GM23338 (cell line): ENCODE measurements at regions not wholly inside any gene's neighbourhood (a gene's known extent, or its start where the extent isn't known, plus 50 kb on each side); places are given as distances from the start of the nearest gene placed in this dataset.

ENCODE experiments used
- ATAC-seq: fragments of 200-7000 bp; cut with Tn5 transposase; 3 replicates; pipeline ENCODE4 v1.9.1; 2020
- DNase-seq: peaks from one replicate; pipeline ENCODE4 v3.0.0-alpha.2; 2015; ENCODE audit warnings: low spot score
- H2AFZ ChIP-seq: fragments of 200-600 bp; sonication (generic); 2 replicates; pipeline ENCODE4 v1.8.0; 2016; ENCODE audit warnings: antibody characterized with exemption, mild to moderate bottlenecking, moderate library complexity
- H3F3A ChIP-seq: fragments of 200-600 bp; sonication (generic); replicated peaks from 2 replicates; pipeline ENCODE4 v1.8.0; 2017; ENCODE audit warnings: antibody characterized with exemption, mixed run types, low read depth
- H3K27ac ChIP-seq: fragments of 200-600 bp; sonication (generic); 2 replicates; pipeline ENCODE4 v1.6.1; 2016; ENCODE audit warnings: low read depth
- H3K27me3 ChIP-seq: fragments of 200-600 bp; sonication (generic); 2 replicates; pipeline ENCODE4 v1.8.0; 2016; ENCODE audit warnings: mild to moderate bottlenecking, mixed run types, moderate library complexity; ENCODE audit not compliant: insufficient read depth
- H3K36me3 ChIP-seq: fragments of 200-600 bp; sonication (generic); 2 replicates; pipeline ENCODE4 v1.8.0; 2016; ENCODE audit warnings: mild to moderate bottlenecking; ENCODE audit not compliant: insufficient read depth
- H3K4me1 ChIP-seq: fragments of 200-600 bp; sonication (generic); 2 replicates; pipeline ENCODE4 v1.8.0; 2016; ENCODE audit warnings: mild to moderate bottlenecking, moderate library complexity; ENCODE audit not compliant: insufficient read depth
- H3K4me2 ChIP-seq: fragments of 200-600 bp; sonication (generic); 2 replicates; pipeline ENCODE4 v1.7.1; 2017; ENCODE audit warnings: mixed run types
- H3K4me3 ChIP-seq: fragments of 200-600 bp; sonication (generic); 2 replicates; pipeline ENCODE4 v1.6.1; 2016; ENCODE audit warnings: mixed run types
- H3K79me2 ChIP-seq: fragments of 200-600 bp; sonication (generic); replicated peaks from 2 replicates; pipeline ENCODE4 v1.8.0; 2017; ENCODE audit warnings: mild to moderate bottlenecking; ENCODE audit not compliant: insufficient read depth
- H3K9me2 ChIP-seq: fragments of 200-600 bp; sonication (generic); 2 replicates; pipeline ENCODE4 v1.8.0; 2017; ENCODE audit not compliant: insufficient read depth
- H4K20me1 ChIP-seq: fragments of 200-600 bp; sonication (generic); replicated peaks from 2 replicates; pipeline ENCODE4 v1.8.0; 2017; ENCODE audit warnings: mild to moderate bottlenecking; ENCODE audit not compliant: insufficient read depth
- H3K27ac Mint-ChIP-seq: 2 replicates; pipeline ENCODE4 v1.8.0; 2020; ENCODE audit warnings: inconsistent platforms, mild to moderate bottlenecking, moderate library complexity, mixed read lengths
- H3K27me3 Mint-ChIP-seq: 3 replicates; pipeline ENCODE4 v1.8.0; 2022; ENCODE audit warnings: low read depth, mild to moderate bottlenecking, moderate library complexity, mixed read lengths, inconsistent platforms; ENCODE audit not compliant: insufficient read depth, poor library complexity
- H3K36me3 Mint-ChIP-seq: 3 replicates; pipeline ENCODE4 v1.8.0; 2021; ENCODE audit warnings: low read depth, mild to moderate bottlenecking, inconsistent platforms, moderate library complexity, mixed read lengths
- H3K4me1 Mint-ChIP-seq: 3 replicates; pipeline ENCODE4 v1.8.0; 2020; ENCODE audit warnings: mild to moderate bottlenecking, inconsistent platforms, mixed read lengths
- H3K4me3 Mint-ChIP-seq: 3 replicates; pipeline ENCODE4 v1.8.0; 2021; ENCODE audit warnings: moderate library complexity, mild to moderate bottlenecking, inconsistent platforms, mixed read lengths
- H3K9me3 Mint-ChIP-seq: 3 replicates; pipeline ENCODE4 v1.8.0; 2020; ENCODE audit warnings: moderate library complexity, mild to moderate bottlenecking, inconsistent platforms, mixed read lengths
- EZH2 ChIP-seq: fragments of 200-600 bp; sonication (generic); IDR thresholded peaks from one replicate; pipeline ENCODE4 v1.8.0; 2017; ENCODE audit warnings: antibody characterized with exemption, mild to moderate bottlenecking, low read depth; ENCODE audit not compliant: unreplicated experiment
- EZH2phosphoT487 ChIP-seq: fragments of 200-600 bp; sonication (generic); IDR thresholded peaks from one replicate; pipeline ENCODE4 v1.8.1; 2018; ENCODE audit warnings: antibody characterized with exemption; ENCODE audit not compliant: unreplicated experiment
- NANOG ChIP-seq: IDR thresholded peaks from 2 replicates; pipeline ENCODE4 v1.6.1; 2016; ENCODE audit warnings: antibody characterized with exemption, borderline replicate concordance
- POLR2AphosphoS5 ChIP-seq: IDR thresholded peaks from 2 replicates; pipeline ENCODE4 v1.6.1; 2016; ENCODE audit warnings: antibody characterized with exemption, low read depth
- STAT1 ChIP-seq: IDR thresholded peaks from one replicate; pipeline ENCODE4 v1.6.1; 2016; ENCODE audit warnings: antibody characterized with exemption; ENCODE audit not compliant: unreplicated experiment
- ZNF114 ChIP-seq: fragments of 250-450 bp; sonication (Bioruptor Pico); IDR thresholded peaks from 2 replicates; pipeline ENCODE4 v1.5.0; 2020; ENCODE audit warnings: mild to moderate bottlenecking, moderate library complexity
- ZNF331 ChIP-seq: fragments of 250-450 bp; sonication (Bioruptor Pico); IDR thresholded peaks from 2 replicates; pipeline ENCODE4 v1.5.0; 2020; ENCODE audit warnings: low read depth, mild to moderate bottlenecking, moderate library complexity
- TF ChIP-seq, protein P1 (sequence below), 2 experiments: fragments of 200-600 bp in 1 of 2; sonication (generic) in 1 of 2; conservative IDR thresholded peaks; 2 replicates each; pipeline versions ENCODE4 v1.5.1 to v1.6.1; 2016 to 2017; ENCODE audit warnings: antibody characterized with exemption in 2 of 2, low read depth in 2 of 2, mild to moderate bottlenecking in 2 of 2, moderate library complexity in 1 of 2
- TF ChIP-seq, protein P2 (sequence below): IDR thresholded peaks from 2 replicates; pipeline ENCODE4 v1.6.1; 2016; ENCODE audit warnings: antibody characterized with exemption
- TF ChIP-seq, protein P3 (sequence below): IDR thresholded peaks from one replicate; pipeline ENCODE4 v1.6.1; 2018; ENCODE audit warnings: antibody characterized with exemption; ENCODE audit not compliant: unreplicated experiment
- TF ChIP-seq, protein P4 (sequence below): fragments of 250-450 bp; sonication (Bioruptor Pico); IDR thresholded peaks from 2 replicates; pipeline ENCODE4 v1.5.0; 2020; ENCODE audit warnings: mild to moderate bottlenecking, moderate library complexity

DNA sequence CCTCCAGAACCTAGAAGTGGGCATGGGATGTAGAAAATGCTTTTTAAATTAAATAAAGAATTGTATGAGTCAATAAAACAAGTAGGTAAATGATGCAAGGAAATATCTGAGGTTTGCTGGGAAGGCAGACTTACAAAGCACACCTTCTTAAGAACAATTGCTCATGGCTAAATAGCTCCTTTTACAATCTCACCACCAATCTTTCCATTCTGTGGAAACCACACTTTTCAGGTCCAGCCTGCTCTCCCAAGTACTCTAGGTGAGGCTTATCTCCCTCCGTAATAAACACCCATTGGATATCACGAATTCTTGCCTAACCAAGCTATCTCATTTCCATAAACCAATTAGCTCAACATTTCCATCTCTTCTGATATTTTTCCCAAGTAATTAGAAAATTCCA, 91.5 kb upstream of the SLC8A1 start:
- Mint-ChIP-seq H3K36me3 (no peaks in the 10 kb centered on the region), H3K27ac (no peak overlapping the region), H3K4me1 (peaks cover 18% of the 10 kb centered on the region; the same call in 2 of the 3 replicates), H3K4me3 (no peak overlapping the region), H3K27me3 (no peaks in the 10 kb centered on the region), H3K9me3 (no peaks in the 10 kb centered on the region)
- no peak overlapping the region for H3K4me3 ChIP-seq
- H3K36me3 ChIP-seq, result no peaks in the 10 kb centered on the region
- no peak overlapping the region for H3K4me2 ChIP-seq
- H3K27me3 ChIP-seq, result no peaks in the 10 kb centered on the region
- no peaks in the 10 kb centered on the region for H3K79me2 ChIP-seq
- no peaks in the 10 kb centered on the region for H4K20me1 ChIP-seq
- no peak for TF ChIP-seq STAT1
- TF ChIP-seq, protein P1, sequence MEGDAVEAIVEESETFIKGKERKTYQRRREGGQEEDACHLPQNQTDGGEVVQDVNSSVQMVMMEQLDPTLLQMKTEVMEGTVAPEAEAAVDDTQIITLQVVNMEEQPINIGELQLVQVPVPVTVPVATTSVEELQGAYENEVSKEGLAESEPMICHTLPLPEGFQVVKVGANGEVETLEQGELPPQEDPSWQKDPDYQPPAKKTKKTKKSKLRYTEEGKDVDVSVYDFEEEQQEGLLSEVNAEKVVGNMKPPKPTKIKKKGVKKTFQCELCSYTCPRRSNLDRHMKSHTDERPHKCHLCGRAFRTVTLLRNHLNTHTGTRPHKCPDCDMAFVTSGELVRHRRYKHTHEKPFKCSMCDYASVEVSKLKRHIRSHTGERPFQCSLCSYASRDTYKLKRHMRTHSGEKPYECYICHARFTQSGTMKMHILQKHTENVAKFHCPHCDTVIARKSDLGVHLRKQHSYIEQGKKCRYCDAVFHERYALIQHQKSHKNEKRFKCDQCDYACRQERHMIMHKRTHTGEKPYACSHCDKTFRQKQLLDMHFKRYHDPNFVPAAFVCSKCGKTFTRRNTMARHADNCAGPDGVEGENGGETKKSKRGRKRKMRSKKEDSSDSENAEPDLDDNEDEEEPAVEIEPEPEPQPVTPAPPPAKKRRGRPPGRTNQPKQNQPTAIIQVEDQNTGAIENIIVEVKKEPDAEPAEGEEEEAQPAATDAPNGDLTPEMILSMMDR (conservative IDR thresholded peaks at IDR 0.05; ENCODE audit: low read depth in 2 of 2), result no peak
- TF ChIP-seq, protein P2, sequence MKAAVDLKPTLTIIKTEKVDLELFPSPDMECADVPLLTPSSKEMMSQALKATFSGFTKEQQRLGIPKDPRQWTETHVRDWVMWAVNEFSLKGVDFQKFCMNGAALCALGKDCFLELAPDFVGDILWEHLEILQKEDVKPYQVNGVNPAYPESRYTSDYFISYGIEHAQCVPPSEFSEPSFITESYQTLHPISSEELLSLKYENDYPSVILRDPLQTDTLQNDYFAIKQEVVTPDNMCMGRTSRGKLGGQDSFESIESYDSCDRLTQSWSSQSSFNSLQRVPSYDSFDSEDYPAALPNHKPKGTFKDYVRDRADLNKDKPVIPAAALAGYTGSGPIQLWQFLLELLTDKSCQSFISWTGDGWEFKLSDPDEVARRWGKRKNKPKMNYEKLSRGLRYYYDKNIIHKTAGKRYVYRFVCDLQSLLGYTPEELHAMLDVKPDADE, result no peak
- no peak for TF ChIP-seq POLR2AphosphoS5
- TF ChIP-seq, protein P3, sequence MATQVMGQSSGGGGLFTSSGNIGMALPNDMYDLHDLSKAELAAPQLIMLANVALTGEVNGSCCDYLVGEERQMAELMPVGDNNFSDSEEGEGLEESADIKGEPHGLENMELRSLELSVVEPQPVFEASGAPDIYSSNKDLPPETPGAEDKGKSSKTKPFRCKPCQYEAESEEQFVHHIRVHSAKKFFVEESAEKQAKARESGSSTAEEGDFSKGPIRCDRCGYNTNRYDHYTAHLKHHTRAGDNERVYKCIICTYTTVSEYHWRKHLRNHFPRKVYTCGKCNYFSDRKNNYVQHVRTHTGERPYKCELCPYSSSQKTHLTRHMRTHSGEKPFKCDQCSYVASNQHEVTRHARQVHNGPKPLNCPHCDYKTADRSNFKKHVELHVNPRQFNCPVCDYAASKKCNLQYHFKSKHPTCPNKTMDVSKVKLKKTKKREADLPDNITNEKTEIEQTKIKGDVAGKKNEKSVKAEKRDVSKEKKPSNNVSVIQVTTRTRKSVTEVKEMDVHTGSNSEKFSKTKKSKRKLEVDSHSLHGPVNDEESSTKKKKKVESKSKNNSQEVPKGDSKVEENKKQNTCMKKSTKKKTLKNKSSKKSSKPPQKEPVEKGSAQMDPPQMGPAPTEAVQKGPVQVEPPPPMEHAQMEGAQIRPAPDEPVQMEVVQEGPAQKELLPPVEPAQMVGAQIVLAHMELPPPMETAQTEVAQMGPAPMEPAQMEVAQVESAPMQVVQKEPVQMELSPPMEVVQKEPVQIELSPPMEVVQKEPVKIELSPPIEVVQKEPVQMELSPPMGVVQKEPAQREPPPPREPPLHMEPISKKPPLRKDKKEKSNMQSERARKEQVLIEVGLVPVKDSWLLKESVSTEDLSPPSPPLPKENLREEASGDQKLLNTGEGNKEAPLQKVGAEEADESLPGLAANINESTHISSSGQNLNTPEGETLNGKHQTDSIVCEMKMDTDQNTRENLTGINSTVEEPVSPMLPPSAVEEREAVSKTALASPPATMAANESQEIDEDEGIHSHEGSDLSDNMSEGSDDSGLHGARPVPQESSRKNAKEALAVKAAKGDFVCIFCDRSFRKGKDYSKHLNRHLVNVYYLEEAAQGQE, result no peak
- no peak for TF ChIP-seq ZNF331 (CRISPR knock-in tag)
- TF ChIP-seq, protein P4, sequence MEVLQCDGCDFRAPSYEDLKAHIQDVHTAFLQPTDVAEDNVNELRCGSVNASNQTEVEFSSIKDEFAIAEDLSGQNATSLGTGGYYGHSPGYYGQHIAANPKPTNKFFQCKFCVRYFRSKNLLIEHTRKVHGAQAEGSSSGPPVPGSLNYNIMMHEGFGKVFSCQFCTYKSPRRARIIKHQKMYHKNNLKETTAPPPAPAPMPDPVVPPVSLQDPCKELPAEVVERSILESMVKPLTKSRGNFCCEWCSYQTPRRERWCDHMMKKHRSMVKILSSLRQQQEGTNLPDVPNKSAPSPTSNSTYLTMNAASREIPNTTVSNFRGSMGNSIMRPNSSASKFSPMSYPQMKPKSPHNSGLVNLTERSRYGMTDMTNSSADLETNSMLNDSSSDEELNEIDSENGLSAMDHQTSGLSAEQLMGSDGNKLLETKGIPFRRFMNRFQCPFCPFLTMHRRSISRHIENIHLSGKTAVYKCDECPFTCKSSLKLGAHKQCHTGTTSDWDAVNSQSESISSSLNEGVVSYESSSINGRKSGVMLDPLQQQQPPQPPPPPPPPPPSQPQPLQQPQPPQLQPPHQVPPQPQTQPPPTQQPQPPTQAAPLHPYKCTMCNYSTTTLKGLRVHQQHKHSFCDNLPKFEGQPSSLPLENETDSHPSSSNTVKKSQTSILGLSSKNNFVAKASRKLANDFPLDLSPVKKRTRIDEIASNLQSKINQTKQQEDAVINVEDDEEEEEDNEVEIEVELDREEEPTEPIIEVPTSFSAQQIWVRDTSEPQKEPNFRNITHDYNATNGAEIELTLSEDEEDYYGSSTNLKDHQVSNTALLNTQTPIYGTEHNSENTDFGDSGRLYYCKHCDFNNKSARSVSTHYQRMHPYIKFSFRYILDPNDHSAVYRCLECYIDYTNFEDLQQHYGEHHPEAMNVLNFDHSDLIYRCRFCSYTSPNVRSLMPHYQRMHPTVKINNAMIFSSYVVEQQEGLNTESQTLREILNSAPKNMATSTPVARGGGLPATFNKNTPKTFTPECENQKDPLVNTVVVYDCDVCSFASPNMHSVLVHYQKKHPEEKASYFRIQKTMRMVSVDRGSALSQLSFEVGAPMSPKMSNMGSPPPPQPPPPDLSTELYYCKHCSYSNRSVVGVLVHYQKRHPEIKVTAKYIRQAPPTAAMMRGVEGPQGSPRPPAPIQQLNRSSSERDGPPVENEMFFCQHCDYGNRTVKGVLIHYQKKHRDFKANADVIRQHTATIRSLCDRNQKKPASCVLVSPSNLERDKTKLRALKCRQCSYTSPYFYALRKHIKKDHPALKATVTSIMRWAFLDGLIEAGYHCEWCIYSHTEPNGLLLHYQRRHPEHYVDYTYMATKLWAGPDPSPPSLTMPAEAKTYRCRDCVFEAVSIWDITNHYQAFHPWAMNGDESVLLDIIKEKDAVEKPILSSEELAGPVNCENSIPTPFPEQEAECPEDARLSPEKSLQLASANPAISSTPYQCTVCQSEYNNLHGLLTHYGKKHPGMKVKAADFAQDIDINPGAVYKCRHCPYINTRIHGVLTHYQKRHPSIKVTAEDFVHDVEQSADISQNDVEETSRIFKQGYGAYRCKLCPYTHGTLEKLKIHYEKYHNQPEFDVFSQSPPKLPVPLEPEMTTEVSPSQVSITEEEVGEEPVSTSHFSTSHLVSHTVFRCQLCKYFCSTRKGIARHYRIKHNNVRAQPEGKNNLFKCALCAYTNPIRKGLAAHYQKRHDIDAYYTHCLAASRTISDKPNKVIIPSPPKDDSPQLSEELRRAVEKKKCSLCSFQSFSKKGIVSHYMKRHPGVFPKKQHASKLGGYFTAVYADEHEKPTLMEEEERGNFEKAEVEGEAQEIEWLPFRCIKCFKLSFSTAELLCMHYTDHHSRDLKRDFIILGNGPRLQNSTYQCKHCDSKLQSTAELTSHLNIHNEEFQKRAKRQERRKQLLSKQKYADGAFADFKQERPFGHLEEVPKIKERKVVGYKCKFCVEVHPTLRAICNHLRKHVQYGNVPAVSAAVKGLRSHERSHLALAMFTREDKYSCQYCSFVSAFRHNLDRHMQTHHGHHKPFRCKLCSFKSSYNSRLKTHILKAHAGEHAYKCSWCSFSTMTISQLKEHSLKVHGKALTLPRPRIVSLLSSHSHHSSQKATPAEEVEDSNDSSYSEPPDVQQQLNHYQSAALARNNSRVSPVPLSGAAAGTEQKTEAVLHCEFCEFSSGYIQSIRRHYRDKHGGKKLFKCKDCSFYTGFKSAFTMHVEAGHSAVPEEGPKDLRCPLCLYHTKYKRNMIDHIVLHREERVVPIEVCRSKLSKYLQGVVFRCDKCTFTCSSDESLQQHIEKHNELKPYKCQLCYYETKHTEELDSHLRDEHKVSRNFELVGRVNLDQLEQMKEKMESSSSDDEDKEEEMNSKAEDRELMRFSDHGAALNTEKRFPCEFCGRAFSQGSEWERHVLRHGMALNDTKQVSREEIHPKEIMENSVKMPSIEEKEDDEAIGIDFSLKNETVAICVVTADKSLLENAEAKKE (CRISPR knock-in tag), result no peak
- TF ChIP-seq ZNF114 (CRISPR knock-in tag), result no peak
- TF ChIP-seq NANOG, result no peak
- no peak for TF ChIP-seq EZH2
- no peak for TF ChIP-seq EZH2phosphoT487
- no peak for DNase-seq
- no peak overlapping the region for H2AFZ ChIP-seq
- ATAC-seq, result no peak
- H3K4me1 ChIP-seq, result peaks cover 4% of the 10 kb centered on the region; the same call in 1 of the 2 replicates
- no peaks in the 10 kb centered on the region for H3F3A ChIP-seq
- no peak overlapping the region for H3K27ac ChIP-seq
- H3K9me2 ChIP-seq, result 0 out of 2 replicates have a peak, but pooled peaks cover 4% of the 10 kb centered on the region
